Mammary epithelial cell (primary cell): ENCODE measurements at regions not wholly inside any gene's neighbourhood (a gene's known extent, or its start where the extent isn't known, plus 50 kb on each side); places are given as distances from the start of the nearest gene placed in this dataset.

Source experiments
- CTCF ChIP-seq, 2 donors: IDR thresholded peaks in 1 of 2; conservative IDR thresholded peaks in 1 of 2; 2 replicates each; pipeline ENCODE4 v1.5.1; 2011 to 2012; ENCODE audit warnings: inconsistent platforms in 2 of 2, low read length in 2 of 2, mild to moderate bottlenecking in 2 of 2, control low read depth in 1 of 2, low read depth in 1 of 2; ENCODE audit not compliant: insufficient read depth in 1 of 2; ENCODE audit errors: extremely low read depth in 1 of 2
- EZH2 ChIP-seq: IDR thresholded peaks from 2 replicates; pipeline ENCODE4 v1.6.1; 2012; ENCODE audit warnings: low read length, inconsistent platforms, borderline replicate concordance

GRCh38 chr5:82387819-82388166 is 109.6 kb upstream of the RPS23 start:
- TF ChIP-seq CTCF (conservative IDR thresholded peaks at IDR 0.05 in 1 of 2, IDR thresholded peaks at IDR 0.05 in 1 of 2; ENCODE audit: extremely low read depth in 1 of 2, insufficient read depth in 1 of 2, low read depth in 1 of 2, low read length in 2 of 2): no peak
- TF ChIP-seq EZH2: no peak
